ENCODE measurements at regions not wholly inside any gene's neighbourhood (a gene's known extent, or its start where the extent isn't known, plus 50 kb on each side); places are given as distances from the start of the nearest gene placed in this dataset.

DNA sequence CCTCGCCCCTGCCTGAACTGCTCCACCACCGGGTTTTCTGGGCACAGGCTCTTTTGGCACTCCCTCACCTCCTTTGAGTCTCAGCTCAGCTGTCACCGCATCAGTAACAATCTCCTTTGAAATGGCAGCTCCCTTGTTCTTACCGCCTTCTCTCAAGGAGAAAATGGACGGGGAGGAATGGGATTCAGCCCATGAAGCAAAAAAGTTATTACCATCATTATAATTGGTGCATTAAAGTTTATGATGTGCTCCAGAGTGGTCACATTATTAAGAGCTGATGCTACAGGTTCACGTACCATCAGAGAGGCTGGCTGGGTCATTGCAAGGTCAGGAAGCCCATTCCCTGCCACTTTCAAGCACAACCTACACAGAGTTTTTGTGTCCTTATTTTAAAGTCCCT, 344.7 kb downstream of the AGTPBP1 start:
- TF ChIP-seq, protein P1, sequence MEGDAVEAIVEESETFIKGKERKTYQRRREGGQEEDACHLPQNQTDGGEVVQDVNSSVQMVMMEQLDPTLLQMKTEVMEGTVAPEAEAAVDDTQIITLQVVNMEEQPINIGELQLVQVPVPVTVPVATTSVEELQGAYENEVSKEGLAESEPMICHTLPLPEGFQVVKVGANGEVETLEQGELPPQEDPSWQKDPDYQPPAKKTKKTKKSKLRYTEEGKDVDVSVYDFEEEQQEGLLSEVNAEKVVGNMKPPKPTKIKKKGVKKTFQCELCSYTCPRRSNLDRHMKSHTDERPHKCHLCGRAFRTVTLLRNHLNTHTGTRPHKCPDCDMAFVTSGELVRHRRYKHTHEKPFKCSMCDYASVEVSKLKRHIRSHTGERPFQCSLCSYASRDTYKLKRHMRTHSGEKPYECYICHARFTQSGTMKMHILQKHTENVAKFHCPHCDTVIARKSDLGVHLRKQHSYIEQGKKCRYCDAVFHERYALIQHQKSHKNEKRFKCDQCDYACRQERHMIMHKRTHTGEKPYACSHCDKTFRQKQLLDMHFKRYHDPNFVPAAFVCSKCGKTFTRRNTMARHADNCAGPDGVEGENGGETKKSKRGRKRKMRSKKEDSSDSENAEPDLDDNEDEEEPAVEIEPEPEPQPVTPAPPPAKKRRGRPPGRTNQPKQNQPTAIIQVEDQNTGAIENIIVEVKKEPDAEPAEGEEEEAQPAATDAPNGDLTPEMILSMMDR (IDR thresholded peaks at IDR 0.05; ENCODE audit: low read depth, low read length, missing input control), result no peak
- TF ChIP-seq TAF1 (conservative IDR thresholded peaks at IDR 0.05), result no peak
- TF ChIP-seq, protein P2, sequence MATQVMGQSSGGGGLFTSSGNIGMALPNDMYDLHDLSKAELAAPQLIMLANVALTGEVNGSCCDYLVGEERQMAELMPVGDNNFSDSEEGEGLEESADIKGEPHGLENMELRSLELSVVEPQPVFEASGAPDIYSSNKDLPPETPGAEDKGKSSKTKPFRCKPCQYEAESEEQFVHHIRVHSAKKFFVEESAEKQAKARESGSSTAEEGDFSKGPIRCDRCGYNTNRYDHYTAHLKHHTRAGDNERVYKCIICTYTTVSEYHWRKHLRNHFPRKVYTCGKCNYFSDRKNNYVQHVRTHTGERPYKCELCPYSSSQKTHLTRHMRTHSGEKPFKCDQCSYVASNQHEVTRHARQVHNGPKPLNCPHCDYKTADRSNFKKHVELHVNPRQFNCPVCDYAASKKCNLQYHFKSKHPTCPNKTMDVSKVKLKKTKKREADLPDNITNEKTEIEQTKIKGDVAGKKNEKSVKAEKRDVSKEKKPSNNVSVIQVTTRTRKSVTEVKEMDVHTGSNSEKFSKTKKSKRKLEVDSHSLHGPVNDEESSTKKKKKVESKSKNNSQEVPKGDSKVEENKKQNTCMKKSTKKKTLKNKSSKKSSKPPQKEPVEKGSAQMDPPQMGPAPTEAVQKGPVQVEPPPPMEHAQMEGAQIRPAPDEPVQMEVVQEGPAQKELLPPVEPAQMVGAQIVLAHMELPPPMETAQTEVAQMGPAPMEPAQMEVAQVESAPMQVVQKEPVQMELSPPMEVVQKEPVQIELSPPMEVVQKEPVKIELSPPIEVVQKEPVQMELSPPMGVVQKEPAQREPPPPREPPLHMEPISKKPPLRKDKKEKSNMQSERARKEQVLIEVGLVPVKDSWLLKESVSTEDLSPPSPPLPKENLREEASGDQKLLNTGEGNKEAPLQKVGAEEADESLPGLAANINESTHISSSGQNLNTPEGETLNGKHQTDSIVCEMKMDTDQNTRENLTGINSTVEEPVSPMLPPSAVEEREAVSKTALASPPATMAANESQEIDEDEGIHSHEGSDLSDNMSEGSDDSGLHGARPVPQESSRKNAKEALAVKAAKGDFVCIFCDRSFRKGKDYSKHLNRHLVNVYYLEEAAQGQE (IDR thresholded peaks at IDR 0.05), result no peak
- no peak for TF ChIP-seq YY1 (IDR thresholded peaks at IDR 0.05)
- TF ChIP-seq EGR1 (IDR thresholded peaks at IDR 0.05; ENCODE audit: low read depth in 2 of 2), result no peak
- TF ChIP-seq ZBTB33 (IDR thresholded peaks at IDR 0.05), result no peak
- no peak for TF ChIP-seq RXRA (IDR thresholded peaks at IDR 0.05)
